Astrocyte of the spinal cord (primary cell): ENCODE measurements at regions not wholly inside any gene's neighbourhood (a gene's known extent, or its start where the extent isn't known, plus 50 kb on each side); places are given as distances from the start of the nearest gene placed in this dataset.

Experiments used
- DNase-seq: peaks from one replicate; pipeline ENCODE4 v3.0.0; 2011; ENCODE audit warnings: low read depth, low spot score
- H3K4me3 ChIP-seq: 2 replicates; pipeline ENCODE4 v1.5.1; 2011; ENCODE audit warnings: low read depth, mild to moderate bottlenecking, low read length, moderate library complexity
- CTCF ChIP-seq: IDR thresholded peaks from 2 replicates; pipeline ENCODE4 v1.5.1; 2012; ENCODE audit warnings: low read depth, mild to moderate bottlenecking, low read length, inconsistent platforms
- in situ Hi-C: cut with HindIII; loops from 2 replicates; pipeline ENCODE4 v1.10.0; 2017; ENCODE audit warnings: low sequenced_read_pairs

DNA sequence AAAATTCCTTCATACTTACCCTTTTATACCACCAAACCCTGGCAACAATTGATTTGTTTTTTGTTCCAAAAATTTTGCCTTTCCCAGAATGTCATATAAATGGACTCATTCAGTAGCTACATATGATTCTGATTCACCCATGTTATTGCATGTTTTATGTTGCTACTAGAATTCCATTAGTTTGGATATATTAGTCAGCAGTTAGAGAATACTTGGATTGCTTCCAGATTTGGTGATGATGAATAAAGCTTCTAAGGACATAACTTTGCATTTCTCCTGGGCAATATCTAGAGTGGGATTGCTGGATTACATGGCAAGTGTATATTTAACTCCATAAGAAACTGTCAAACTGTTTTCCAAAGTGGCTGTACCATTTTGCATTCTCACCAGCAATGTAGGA is 806.9 kb downstream of the DNAJB9 start:
- H3K4me3 ChIP-seq = no peak overlapping the region
- DNase-seq = no peak
- in situ Hi-C loops = no loop called here
- TF ChIP-seq CTCF = no peak

GRCh38 chr7:109377076-109377884 is 807.6 kb downstream of the DNAJB9 start:
- in situ Hi-C loops = no loop called here

GRCh38 chr7:109386959-109387358 is 817.3 kb downstream of the DNAJB9 start:
- no peak for DNase-seq
- in situ Hi-C loops = no loop called here
- H3K4me3 ChIP-seq = no peak overlapping the region
- TF ChIP-seq CTCF = no peak

More at GRCh38 chr7:109377076-109377884, 807.6 kb downstream of the DNAJB9 start:
- no peak for DNase-seq
- no peak overlapping the region for H3K4me3 ChIP-seq
- no peak for TF ChIP-seq CTCF

DNA sequence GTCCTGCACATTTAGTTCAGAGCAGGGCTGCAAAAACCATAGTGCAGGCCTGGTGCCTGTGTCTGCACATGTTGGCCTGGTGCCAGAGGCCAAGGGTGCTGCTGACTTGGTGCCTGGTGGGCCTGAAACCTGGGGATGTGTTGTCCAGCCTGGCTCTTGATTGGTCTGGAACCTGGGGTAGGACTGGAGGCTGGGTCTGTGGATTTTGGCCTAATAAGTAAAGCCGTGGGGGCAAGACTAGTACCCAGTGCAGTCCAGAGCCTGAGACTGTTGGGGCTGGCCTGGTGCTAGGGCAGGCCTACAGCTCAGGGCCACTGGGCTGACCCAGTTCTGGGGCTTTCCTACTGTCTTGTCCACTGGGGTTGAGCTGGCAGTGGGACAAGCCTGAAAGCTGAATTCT is 817.9 kb downstream of the DNAJB9 start:
- in situ Hi-C loops = no loop called here
- DNase-seq = no peak
- TF ChIP-seq CTCF = no peak
- H3K4me3 ChIP-seq = no peak overlapping the region

GRCh38 chr7:109391240-109391639 is 821.6 kb downstream of the DNAJB9 start:
- in situ Hi-C loops = no loop called here
- no peak overlapping the region for H3K4me3 ChIP-seq
- no peak for TF ChIP-seq CTCF
- no peak for DNase-seq

- no peak for DNase-seq
- in situ Hi-C loops = no loop called here
Observed at GRCh38 chr7:109402107-109402506, 832.4 kb downstream of the DNAJB9 start.

More at GRCh38 chr7:109402107-109402506, 832.4 kb downstream of the DNAJB9 start:
- TF ChIP-seq CTCF = no peak
- H3K4me3 ChIP-seq = no peak overlapping the region
